ENCODE measurements at regions not wholly inside any gene's neighbourhood (a gene's known extent, or its start where the extent isn't known, plus 50 kb on each side); places are given as distances from the start of the nearest gene placed in this dataset.
A peak's percentile ranks its signal among the peaks of the same experiment; 100 is the strongest.
"Not testable (repeated sequence)": the region's sequence is repeated elsewhere in the genome, so short reads cannot be mapped to it uniquely, and the experiment has no call there.

DNA sequence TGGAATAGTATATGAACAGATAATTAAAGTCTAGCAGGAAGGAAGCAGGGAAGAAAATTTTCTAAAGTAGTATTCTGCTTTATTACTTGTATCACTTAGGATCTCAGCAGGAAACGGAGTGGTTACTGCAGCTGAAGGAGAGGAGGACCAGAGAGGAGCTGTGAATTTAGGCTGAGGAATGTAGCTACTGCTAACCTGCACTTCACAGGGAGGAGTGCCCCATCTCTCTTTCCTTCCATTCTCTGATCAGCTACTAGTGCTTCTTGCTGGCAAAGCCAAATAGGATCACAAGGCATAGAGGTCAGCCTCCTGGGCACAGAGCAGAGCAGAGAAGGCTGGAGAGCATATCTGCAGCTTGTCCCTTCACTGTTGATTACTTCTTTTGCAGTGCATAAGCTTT, 205.3 kb upstream of the ASCC3 start:
- DNase-seq (ENCODE audit: low read depth in 2 of 2): no peak
- TF ChIP-seq, protein P1, sequence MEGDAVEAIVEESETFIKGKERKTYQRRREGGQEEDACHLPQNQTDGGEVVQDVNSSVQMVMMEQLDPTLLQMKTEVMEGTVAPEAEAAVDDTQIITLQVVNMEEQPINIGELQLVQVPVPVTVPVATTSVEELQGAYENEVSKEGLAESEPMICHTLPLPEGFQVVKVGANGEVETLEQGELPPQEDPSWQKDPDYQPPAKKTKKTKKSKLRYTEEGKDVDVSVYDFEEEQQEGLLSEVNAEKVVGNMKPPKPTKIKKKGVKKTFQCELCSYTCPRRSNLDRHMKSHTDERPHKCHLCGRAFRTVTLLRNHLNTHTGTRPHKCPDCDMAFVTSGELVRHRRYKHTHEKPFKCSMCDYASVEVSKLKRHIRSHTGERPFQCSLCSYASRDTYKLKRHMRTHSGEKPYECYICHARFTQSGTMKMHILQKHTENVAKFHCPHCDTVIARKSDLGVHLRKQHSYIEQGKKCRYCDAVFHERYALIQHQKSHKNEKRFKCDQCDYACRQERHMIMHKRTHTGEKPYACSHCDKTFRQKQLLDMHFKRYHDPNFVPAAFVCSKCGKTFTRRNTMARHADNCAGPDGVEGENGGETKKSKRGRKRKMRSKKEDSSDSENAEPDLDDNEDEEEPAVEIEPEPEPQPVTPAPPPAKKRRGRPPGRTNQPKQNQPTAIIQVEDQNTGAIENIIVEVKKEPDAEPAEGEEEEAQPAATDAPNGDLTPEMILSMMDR (IDR thresholded peaks at IDR 0.05; ENCODE audit: low read depth, low read length): no peak

DNA sequence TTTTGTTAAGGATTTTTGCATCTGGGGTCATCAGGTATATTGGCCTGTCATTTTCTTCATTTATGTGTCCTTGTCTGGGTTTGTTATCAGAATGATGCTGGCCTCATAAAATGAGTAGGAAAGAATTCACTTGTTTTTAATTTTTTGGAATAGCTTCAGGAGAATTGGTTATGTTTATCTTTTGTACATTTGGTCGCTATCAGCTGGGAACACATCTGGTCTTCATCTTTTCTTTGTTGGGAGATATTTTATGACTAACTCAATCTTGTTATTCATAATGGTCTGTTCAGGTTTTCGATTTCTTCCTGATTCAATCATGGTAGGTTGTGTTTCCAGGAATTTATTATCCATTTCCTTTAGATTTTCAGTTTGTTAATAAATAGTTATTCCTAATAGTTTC, 207.5 kb upstream of the ASCC3 start:
- TF ChIP-seq, protein P1 (IDR thresholded peaks at IDR 0.05; ENCODE audit: low read depth, low read length): no peak

More for the DNA sequence above, 205.3 kb upstream of the ASCC3 start:
- no peak overlapping the region for H3K4me3 ChIP-seq (replicated peaks in 1 of 2; ENCODE audit: low read depth in 2 of 2, low read length in 2 of 2)

DNA sequence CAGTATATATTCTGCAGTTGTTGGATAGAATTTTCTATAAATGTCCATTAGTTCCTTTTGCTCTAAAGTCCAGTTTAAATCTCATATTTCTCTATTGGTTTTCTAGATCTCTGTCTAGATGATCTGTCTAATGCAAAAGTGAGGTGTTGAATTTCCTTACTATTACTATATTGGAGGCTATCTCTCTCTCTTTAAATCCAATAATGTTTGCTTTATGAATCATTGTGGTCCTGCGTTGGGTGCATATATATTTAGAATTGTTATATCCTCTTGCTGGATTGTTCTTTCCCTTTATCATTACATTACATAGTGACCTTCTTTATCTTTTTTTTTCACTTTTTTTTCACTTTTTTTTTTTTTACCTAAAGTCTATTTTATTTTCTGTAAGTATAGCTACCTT, 208.5 kb upstream of the ASCC3 start:
- peak in 1 of 2 donors; percentile 43 for DNase-seq (ENCODE audit: low read depth in 2 of 2)
- TF ChIP-seq, protein P1 (IDR thresholded peaks at IDR 0.05; ENCODE audit: low read depth, low read length): no peak
- H3K4me3 ChIP-seq (replicated peaks in 1 of 2; ENCODE audit: low read depth in 2 of 2, low read length in 2 of 2): no peak overlapping the region

More for the DNA sequence above, 207.5 kb upstream of the ASCC3 start:
- no peak overlapping the region for H3K4me3 ChIP-seq (replicated peaks in 1 of 2; ENCODE audit: low read depth in 2 of 2, low read length in 2 of 2)
- DNase-seq (ENCODE audit: low read depth in 2 of 2): peak in 1 of 2 donors; percentile 21

DNA sequence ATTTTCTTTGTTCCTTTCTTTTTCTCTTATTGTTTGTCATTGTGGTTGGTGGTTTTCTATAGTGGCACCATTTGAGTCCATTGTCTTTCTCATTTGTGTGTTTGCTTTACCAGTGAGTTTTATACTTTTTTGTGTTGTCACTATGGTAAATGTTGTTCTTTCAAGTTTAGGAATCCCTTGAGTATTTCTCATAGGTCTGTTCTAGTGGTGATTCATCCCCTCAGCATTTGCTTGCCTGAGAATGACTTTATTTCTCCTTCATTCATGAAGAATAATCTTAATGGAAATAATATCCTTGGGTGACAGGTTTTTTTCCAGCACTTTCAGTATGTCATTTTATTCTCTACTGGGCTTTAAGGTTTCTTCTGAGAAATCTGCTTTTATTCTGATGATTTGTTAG, 209.2 kb upstream of the ASCC3 start:
- H3K4me3 ChIP-seq (replicated peaks in 1 of 2; ENCODE audit: low read depth in 2 of 2, low read length in 2 of 2): no peak overlapping the region
- TF ChIP-seq, protein P1 (IDR thresholded peaks at IDR 0.05; ENCODE audit: low read depth, low read length): no peak
- DNase-seq (ENCODE audit: low read depth in 2 of 2): peak in 1 of 2 donors; percentile 83

DNA sequence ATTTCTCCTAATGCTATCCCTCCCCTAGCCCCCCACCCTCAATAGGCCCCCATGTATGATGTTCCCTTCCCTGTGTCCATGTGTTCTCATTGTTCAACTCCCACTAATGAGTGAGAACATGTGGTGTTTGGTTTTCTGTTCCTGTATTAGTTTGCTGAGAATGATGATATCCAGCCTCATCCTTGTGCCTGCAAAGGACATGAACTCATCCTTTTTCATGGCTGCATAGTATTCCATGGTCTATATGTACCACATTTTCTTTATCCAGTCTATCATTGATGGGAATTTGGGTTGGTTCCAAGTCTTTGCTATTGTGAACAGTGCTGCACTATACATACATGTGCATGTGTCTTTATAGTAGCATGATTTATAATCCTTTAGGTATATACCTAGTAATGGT, 217.5 kb upstream of the ASCC3 start:
- not testable (repeated sequence) for DNase-seq (ENCODE audit: low read depth in 2 of 2); H3K4me3 ChIP-seq (replicated peaks in 1 of 2; ENCODE audit: low read depth in 2 of 2, low read length in 2 of 2)

DNA sequence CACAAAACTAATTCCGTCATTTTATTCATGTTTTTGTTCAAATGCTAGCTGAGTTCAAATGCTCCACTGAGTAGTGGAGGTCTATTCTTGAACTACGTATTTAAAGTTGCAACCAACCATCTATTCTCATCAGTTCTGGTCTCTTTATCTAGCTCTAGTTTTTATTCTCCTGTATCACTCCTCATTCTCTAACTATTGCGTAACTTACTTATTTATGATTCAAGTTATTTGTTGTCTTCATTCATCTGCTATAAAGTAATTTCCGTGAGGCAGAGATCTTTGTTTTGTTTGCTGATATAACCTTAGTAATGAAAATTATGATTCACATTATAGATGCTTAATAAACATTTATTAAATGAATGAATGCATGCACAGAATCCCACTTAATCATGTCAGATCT, 221.6 kb upstream of the ASCC3 start:
- TF ChIP-seq, protein P1 (IDR thresholded peaks at IDR 0.05; ENCODE audit: low read depth, low read length): no peak
- no peak overlapping the region for H3K4me3 ChIP-seq (replicated peaks in 1 of 2; ENCODE audit: low read depth in 2 of 2, low read length in 2 of 2)
- no peak for DNase-seq (ENCODE audit: low read depth in 2 of 2)

DNA sequence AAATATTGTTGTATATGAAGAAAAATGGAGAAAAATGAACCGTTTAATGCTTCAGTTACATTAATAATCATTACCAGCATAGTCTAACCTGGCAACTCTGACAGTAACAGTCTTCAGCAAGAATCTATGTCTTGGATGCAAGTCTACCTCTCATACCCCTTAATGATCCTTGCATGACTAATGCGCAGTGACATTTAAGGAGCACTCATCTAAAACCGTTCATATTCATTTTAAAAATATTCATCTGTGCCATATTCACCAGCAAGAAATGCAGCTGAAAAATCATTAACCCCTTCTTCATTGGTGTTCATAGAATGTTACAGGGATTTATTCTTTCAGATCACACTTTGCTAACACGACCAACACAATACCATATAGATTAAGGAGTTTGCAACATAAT, 227.2 kb upstream of the ASCC3 start:
- TF ChIP-seq, protein P1 (IDR thresholded peaks at IDR 0.05; ENCODE audit: low read depth, low read length): no peak
- peak in 1 of 2 donors; percentile 19 for DNase-seq (ENCODE audit: low read depth in 2 of 2)
- H3K4me3 ChIP-seq (replicated peaks in 1 of 2; ENCODE audit: low read depth in 2 of 2, low read length in 2 of 2): no peak overlapping the region
